HEK293T (cell line): ENCODE measurements at regions not wholly inside any gene's neighbourhood (a gene's known extent, or its start where the extent isn't known, plus 50 kb on each side); places are given as distances from the start of the nearest gene placed in this dataset.

ENCODE experiments used
- ELF4 ChIP-seq: fragments of 450-650 bp; IDR thresholded peaks from 2 replicates; pipeline ENCODE4 v1.6.1; 2017; ENCODE audit warnings: antibody characterized with exemption
- FOXM1 ChIP-seq: fragments of 450-650 bp; IDR thresholded peaks from 2 replicates; pipeline ENCODE4 v1.6.1; 2017; ENCODE audit warnings: mild to moderate bottlenecking, borderline replicate concordance
- SP1 ChIP-seq: fragments of 450-650 bp; IDR thresholded peaks from 2 replicates; pipeline ENCODE4 v1.6.1; 2017
- TARDBP ChIP-seq: fragments of 450-650 bp; IDR thresholded peaks from 2 replicates; pipeline ENCODE4 v1.6.1; 2016
- ZNF384 ChIP-seq: fragments of 450-650 bp; IDR thresholded peaks from 2 replicates; pipeline ENCODE4 v1.6.1; 2016
- TF ChIP-seq, protein P1 (sequence below): fragments of 450-650 bp; IDR thresholded peaks from 2 replicates; pipeline ENCODE4 v1.6.1; 2016

DNA sequence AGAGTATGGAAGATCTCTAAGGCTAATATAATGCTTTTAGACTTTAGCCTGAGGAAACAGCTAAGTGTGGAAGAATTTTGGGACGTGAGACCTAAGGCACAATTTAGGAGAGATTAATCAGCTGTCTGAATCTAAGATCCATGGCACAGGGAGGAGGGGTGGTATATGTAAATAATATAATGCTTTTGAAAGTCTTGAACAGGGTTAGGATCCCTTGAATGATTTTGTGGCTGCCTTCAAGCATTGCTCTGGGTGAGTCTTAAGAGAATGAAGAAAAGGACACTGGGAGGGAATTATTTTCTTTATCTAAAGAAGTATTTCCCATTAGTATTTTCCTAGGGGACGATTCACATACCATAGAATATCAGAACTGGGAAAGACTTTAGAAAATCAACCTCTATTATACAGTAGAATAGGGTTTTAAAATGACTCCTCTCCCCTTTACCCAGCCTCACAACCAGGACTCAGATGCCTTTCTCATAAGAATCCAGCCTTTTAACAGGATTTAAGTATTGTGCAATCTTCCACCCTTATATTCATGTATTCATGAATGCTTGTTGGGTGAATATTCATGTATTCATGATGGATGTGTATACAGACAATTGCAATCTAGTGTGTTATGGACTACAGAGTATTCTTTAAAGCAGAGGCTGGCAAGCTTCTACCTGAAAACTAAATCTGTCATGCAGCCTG, 664.2 kb upstream of the CPEB2 start:
- TF ChIP-seq FOXM1 (no peak), ZNF384 (no peak), TARDBP (no peak), SP1 (no peak), ELF4 (no peak)
- TF ChIP-seq, protein P1, sequence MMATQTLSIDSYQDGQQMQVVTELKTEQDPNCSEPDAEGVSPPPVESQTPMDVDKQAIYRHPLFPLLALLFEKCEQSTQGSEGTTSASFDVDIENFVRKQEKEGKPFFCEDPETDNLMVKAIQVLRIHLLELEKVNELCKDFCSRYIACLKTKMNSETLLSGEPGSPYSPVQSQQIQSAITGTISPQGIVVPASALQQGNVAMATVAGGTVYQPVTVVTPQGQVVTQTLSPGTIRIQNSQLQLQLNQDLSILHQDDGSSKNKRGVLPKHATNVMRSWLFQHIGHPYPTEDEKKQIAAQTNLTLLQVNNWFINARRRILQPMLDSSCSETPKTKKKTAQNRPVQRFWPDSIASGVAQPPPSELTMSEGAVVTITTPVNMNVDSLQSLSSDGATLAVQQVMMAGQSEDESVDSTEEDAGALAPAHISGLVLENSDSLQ, result no peak
